ENCODE measurements at regions not wholly inside any gene's neighbourhood (a gene's known extent, or its start where the extent isn't known, plus 50 kb on each side); places are given as distances from the start of the nearest gene placed in this dataset.
"Not testable (repeated sequence)": the region's sequence is repeated elsewhere in the genome, so short reads cannot be mapped to it uniquely, and the experiment has no call there.

GRCh38 chr3:67154429-67154828, 156.3 kb downstream of the KBTBD8 start:
- no peak overlapping the region for H3K4me3 ChIP-seq (ENCODE audit: low read depth, poor library complexity, severe bottlenecking)
- TF ChIP-seq POLR2A (IDR thresholded peaks at IDR 0.05) (no peak), CTCF (IDR thresholded peaks at IDR 0.05) (no peak)
- 72 to 78% methylated on average over 8 of the region's 8 CpGs for WGBS, 2 donors
- no peak for DNase-seq (ENCODE audit: low spot score in 2 of 2)
- intact Hi-C loops (cut with DNase I; ENCODE audit: low total_unique reads) = no loop called here

GRCh38 chr3:67167481-67167880, 169.4 kb downstream of the KBTBD8 start:
- DNase-seq (ENCODE audit: low spot score in 2 of 2) = no peak
- TF ChIP-seq CTCF (IDR thresholded peaks at IDR 0.05) (no peak), POLR2A (IDR thresholded peaks at IDR 0.05) (no peak)
- no peak overlapping the region for H3K4me3 ChIP-seq (ENCODE audit: low read depth, poor library complexity, severe bottlenecking)
- 71 to 79% methylated on average over 3 of the region's 3 CpGs for WGBS, 2 donors
- intact Hi-C loops (cut with DNase I; ENCODE audit: low total_unique reads) = no loop called here

- intact Hi-C loops (cut with DNase I; ENCODE audit: low total_unique reads) = no loop called here
- DNase-seq (ENCODE audit: low spot score in 2 of 2) = no peak
- WGBS, 2 donors = 85 to 87% methylated on average over 2 of the region's 2 CpGs
- H3K4me3 ChIP-seq (ENCODE audit: low read depth, poor library complexity, severe bottlenecking) = no peak overlapping the region
- TF ChIP-seq CTCF (IDR thresholded peaks at IDR 0.05) (no peak), POLR2A (IDR thresholded peaks at IDR 0.05) (no peak)
Observed at GRCh38 chr3:67171841-67172240, 173.7 kb downstream of the KBTBD8 start.

- DNase-seq (ENCODE audit: low spot score in 2 of 2); intact Hi-C loops (cut with DNase I; ENCODE audit: low total_unique reads); H3K4me3 ChIP-seq (ENCODE audit: low read depth, poor library complexity, severe bottlenecking): not testable (repeated sequence)
- 70 to 73% methylated on average over 3 of the region's 3 CpGs for WGBS, 2 donors
Observed at GRCh38 chr3:67173130-67173529, 175.0 kb downstream of the KBTBD8 start.

- WGBS, 2 donors = 80 to 84% methylated on average over 2 of the region's 2 CpGs
- intact Hi-C loops (cut with DNase I; ENCODE audit: low total_unique reads) = no loop called here
- no peak for TF ChIP-seq POLR2A (IDR thresholded peaks at IDR 0.05)
- TF ChIP-seq CTCF (IDR thresholded peaks at IDR 0.05) = no peak
- no peak for DNase-seq (ENCODE audit: low spot score in 2 of 2)
- no peak overlapping the region for H3K4me3 ChIP-seq (ENCODE audit: low read depth, poor library complexity, severe bottlenecking)
Observed at GRCh38 chr3:67176396-67176795, 178.3 kb downstream of the KBTBD8 start.

- DNase-seq (ENCODE audit: low spot score in 2 of 2) = no peak
- WGBS, 2 donors = 79 to 81% methylated on average over 8 of the region's 8 CpGs
- H3K4me3 ChIP-seq (ENCODE audit: low read depth, poor library complexity, severe bottlenecking) = no peak overlapping the region
- intact Hi-C loops (cut with DNase I; ENCODE audit: low total_unique reads) = no loop called here
- TF ChIP-seq POLR2A (IDR thresholded peaks at IDR 0.05) (no peak), CTCF (IDR thresholded peaks at IDR 0.05) (no peak)
Observed at GRCh38 chr3:67192466-67192865, 194.4 kb downstream of the KBTBD8 start.

All from lower leg skin (tissue), 4 donors.